Adrenal gland (tissue), 9 donors: ENCODE measurements at regions not wholly inside any gene's neighbourhood (a gene's known extent, or its start where the extent isn't known, plus 50 kb on each side); places are given as distances from the start of the nearest gene placed in this dataset.

Experiments
- DNase-seq, 7 donors: peaks; one replicate each; pipeline ENCODE4 v3.0.0-alpha.2; 2019 to 2020
- H3K27ac ChIP-seq, 5 donors: fragments of 200-600 bp; sonication (generic) in 4 of 5; 1 replicate in 3 of 5; 2 replicates in 2 of 5; pipeline versions ENCODE4 v1.5.1 to v1.8.0; 2016 to 2020; ENCODE audit warnings: mild to moderate bottlenecking in 1 of 5
- H3K27me3 ChIP-seq: fragments of 200-600 bp; 2 replicates; pipeline ENCODE4 v1.8.0; 2021
- H3K36me3 ChIP-seq, 2 donors: fragments of 200-600 bp; replicated peaks in 1 of 2; 1 replicate in 1 of 2; 2 replicates in 1 of 2; pipeline versions ENCODE4 v1.5.1 to v1.8.0; 2018 to 2022
- H3K4me1 ChIP-seq, 2 donors: fragments of 200-600 bp; replicated peaks in 1 of 2; 1 replicate in 1 of 2; 2 replicates in 1 of 2; pipeline versions ENCODE4 v1.5.1 to v1.8.0; 2018 to 2021
- H3K4me3 ChIP-seq, 4 donors: fragments of 200-600 bp; sonication (generic) in 3 of 4; one replicate each; pipeline ENCODE4 v1.5.1; 2016 to 2018
- H3K9me3 ChIP-seq, 3 donors: fragments of 200-600 bp; sonication (generic) in 1 of 3; replicated peaks in 1 of 3; 1 replicate in 2 of 3; 2 replicates in 1 of 3; pipeline versions ENCODE4 v1.5.1 to v1.8.0; 2016 to 2021
- POLR2A ChIP-seq, 2 donors: fragments of 450-650 bp; IDR thresholded peaks; one replicate each; pipeline ENCODE4 v1.6.1; 2017; ENCODE audit warnings: antibody characterized with exemption in 2 of 2, mild to moderate bottlenecking in 2 of 2, moderate library complexity in 1 of 2
- WGBS, 4 donors: extraction: QIAGEN DNeasy Blood & Tissue Kit in 2 of 4; methylation state at CpG; one replicate each; pipeline versions ENCODE4 v1.1.5 to v1.1.7; 2013 to 2017; 5-methylcytosine and 5-hydroxymethylcytosine counted together
- intact Hi-C, 2 donors: fragments of 100-400 bp; cut with DNase I; formaldehyde crosslinking; loops; one replicate each; pipeline versions ENCODE4 v1.14.1 to v1.15.0; 2022 to 2023
- TF ChIP-seq, protein P1 (sequence below), 6 experiments: fragments of 450-650 bp in 4 of 6; fragments of 200-600 bp in 2 of 6; sonication (generic) in 1 of 6; IDR thresholded peaks; 1 replicate in 5 of 6; 2 replicates in 1 of 6; pipeline versions ENCODE4 v1.5.1 to v1.8.0; 2016 to 2021; ENCODE audit warnings: antibody characterized with exemption in 6 of 6, mild to moderate bottlenecking in 2 of 6, moderate library complexity in 1 of 6
- donor health status: healthy with polysubstance abuse.
- donor health status: Bipolar disorder and iron deficiency.
- donor health status: DM: yes; HTN: yes; CAD: no.
- donor health status: DM: no; HTN: no; CAD: no.
- donor health status: DM: no; HTN: no; CAD: no.

DNA sequence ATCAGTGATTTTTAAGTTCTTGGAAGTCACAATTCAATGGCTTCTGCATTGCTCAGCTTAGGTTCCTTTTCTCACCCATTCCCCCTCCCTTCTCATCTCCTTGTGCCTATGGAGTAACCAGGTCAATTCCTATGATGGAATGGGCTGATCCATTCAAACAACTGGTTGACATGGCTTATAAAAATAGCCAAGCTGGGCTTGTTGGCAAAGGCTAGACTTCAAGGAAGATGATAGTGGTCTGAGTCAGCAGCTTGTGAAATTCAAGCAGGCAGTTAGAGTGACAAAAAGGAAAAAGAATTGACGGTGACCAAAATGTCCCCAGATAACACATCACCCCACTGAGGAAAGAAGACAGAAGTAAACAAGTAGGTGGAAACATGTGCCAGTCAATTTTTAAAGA, 119.9 kb upstream of the PCED1B start:
- Histone ChIP-seq H3K36me3 (no peaks in the 10 kb centered on the region), H3K9me3 (no peaks in the 10 kb centered on the region), H3K4me1 (peaks cover 11 to 20% of the 10 kb centered on the region in 2 donors), H3K4me3 (no peak overlapping the region), H3K27ac (no peak overlapping the region), H3K27me3 (no peaks in the 10 kb centered on the region)
- peak in 3 of 7 donors; percentile 51 to 69 (median 55) for DNase-seq
- intact Hi-C loops, result no loop called here
- 2 to 31% (median 7%) methylated on average over 1 of the region's 1 CpG for WGBS, 4 donors
- no peak for TF ChIP-seq POLR2A (IDR thresholded peaks at IDR 0.05)
- TF ChIP-seq, protein P1, sequence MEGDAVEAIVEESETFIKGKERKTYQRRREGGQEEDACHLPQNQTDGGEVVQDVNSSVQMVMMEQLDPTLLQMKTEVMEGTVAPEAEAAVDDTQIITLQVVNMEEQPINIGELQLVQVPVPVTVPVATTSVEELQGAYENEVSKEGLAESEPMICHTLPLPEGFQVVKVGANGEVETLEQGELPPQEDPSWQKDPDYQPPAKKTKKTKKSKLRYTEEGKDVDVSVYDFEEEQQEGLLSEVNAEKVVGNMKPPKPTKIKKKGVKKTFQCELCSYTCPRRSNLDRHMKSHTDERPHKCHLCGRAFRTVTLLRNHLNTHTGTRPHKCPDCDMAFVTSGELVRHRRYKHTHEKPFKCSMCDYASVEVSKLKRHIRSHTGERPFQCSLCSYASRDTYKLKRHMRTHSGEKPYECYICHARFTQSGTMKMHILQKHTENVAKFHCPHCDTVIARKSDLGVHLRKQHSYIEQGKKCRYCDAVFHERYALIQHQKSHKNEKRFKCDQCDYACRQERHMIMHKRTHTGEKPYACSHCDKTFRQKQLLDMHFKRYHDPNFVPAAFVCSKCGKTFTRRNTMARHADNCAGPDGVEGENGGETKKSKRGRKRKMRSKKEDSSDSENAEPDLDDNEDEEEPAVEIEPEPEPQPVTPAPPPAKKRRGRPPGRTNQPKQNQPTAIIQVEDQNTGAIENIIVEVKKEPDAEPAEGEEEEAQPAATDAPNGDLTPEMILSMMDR (IDR thresholded peaks at IDR 0.05), result no peak

DNA sequence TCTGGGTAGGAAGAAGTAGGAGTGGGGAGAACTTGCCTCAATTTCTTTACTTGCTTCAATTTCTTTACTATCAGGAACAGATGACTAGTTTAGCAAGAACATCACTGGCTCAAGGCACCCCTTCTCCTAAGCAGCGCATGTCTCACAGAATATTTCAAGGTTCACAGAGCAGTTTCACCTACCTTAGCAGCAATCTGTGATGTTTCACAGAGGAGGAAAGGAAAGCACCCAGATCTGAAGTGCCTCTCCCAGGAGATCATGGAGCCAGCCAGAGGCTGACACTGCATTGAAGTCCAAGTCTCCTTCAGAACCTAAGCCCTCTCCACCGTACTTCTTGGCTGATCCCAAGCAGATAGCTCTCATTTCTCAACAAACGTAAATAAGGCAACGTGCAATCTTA, 118.7 kb upstream of the PCED1B start:
- no peak overlapping the region for H3K27ac ChIP-seq
- H3K36me3 ChIP-seq, result no peaks in the 10 kb centered on the region
- H3K4me1 ChIP-seq, result peaks cover 11 to 27% of the 10 kb centered on the region in 2 donors
- no peaks in the 10 kb centered on the region for H3K27me3 ChIP-seq
- DNase-seq, result no peak
- intact Hi-C loops, result no loop called here
- no peak overlapping the region for H3K4me3 ChIP-seq
- 83 to 95% (median 88%) methylated on average over 4 of the region's 4 CpGs for WGBS, 4 donors
- H3K9me3 ChIP-seq, result no peaks in the 10 kb centered on the region
- TF ChIP-seq POLR2A (IDR thresholded peaks at IDR 0.05), result no peak
- TF ChIP-seq, protein P1 (IDR thresholded peaks at IDR 0.05), result no peak

DNA sequence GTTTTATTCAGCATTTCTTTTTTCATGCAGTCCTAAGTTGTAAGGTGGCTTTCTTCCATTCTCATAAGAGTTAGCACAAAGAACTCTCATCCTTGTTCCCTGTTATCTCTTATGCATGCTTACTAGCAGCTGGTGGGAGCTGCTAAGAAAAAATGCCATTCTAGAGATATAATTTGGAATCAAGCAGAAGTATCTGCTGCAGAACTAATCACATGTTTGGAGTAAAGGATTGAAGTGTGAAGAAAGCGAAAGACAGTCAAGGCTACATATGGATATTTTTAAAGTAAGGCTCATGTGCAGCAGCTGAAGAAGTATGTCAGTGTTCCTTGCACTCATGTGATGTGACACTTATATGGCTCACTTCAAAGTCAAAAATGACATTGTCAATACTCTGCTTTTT, 116.2 kb upstream of the PCED1B start:
- Histone ChIP-seq H3K9me3 (no peaks in the 10 kb centered on the region), H3K27me3 (no peaks in the 10 kb centered on the region), H3K4me1 (peaks cover 11 to 27% of the 10 kb centered on the region in 2 donors), H3K27ac (no peak overlapping the region), H3K36me3 (no peaks in the 10 kb centered on the region), H3K4me3 (no peak overlapping the region)
- no peak for DNase-seq
- TF ChIP-seq POLR2A (IDR thresholded peaks at IDR 0.05), result no peak
- TF ChIP-seq, protein P1 (IDR thresholded peaks at IDR 0.05), result no peak
- WGBS, 4 donors, result 66 to 81% (median 75%) methylated on average over 1 of the region's 1 CpG
- intact Hi-C loops, result no loop called here

DNA sequence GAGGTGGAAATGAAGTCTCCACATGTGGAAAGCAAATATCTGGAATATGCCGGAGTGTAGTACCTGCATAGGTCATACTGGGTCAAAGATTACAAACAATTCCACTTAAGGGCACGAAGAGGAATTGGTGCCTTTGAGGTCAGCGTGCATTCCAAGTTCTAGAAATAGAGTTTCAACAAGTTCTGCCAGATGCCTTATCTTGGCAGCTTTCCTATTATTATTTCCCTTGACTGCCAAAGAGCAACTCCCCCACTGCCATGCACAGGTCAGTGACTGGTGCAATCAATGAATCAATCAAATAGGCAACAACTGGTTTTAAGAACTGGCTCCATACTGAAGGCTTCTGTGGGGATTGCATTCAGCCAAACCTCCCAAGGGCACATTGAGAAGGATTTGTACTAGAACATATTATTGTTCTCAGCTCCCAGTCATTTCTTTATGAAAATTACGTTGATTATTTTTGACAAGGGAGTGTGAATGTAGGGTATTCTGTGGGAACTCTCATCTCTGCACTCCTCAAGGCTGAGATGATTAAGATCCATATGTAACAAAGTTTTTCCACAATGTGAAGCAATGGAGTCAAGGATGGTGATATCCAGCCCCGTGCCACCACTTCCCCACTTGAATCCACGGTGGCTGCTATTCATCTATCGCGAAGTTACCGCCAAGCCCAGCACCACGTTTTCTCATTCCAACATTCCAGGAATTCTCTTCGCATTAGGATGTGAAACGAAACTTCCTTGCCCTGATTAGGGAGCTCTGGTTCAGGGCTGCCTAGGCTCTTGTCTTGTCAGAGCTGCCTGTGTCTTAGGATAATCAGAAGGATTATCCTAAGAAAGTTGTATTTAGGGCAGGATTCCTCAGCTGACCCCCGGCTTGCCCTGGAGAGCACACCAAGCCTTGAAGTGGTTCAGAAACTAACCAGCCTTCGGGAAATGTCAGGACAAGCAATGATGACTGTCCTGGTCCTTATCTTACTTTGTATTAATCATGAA, 115.1 kb upstream of the PCED1B start:
- H3K27ac ChIP-seq, result peak overlapping the region in 4 of 5 donors; percentile 50 to 71 (median 56)
- no peaks in the 10 kb centered on the region for H3K27me3 ChIP-seq
- H3K4me3 ChIP-seq, result peak overlapping the region in 1 of 4 donors; percentile 33
- H3K9me3 ChIP-seq, result no peaks in the 10 kb centered on the region
- intact Hi-C loops, result no loop called here
- TF ChIP-seq POLR2A (IDR thresholded peaks at IDR 0.05), result no peak
- TF ChIP-seq, protein P1 (IDR thresholded peaks at IDR 0.05), result no peak
- peaks cover 11 to 22% of the 10 kb centered on the region in 2 donors for H3K4me1 ChIP-seq
- 17 to 21% (median 19%) methylated on average over 14 of the region's 14 CpGs for WGBS, 4 donors
- peak; percentile 19 to 79 (median 64) for DNase-seq
- H3K36me3 ChIP-seq, result no peaks in the 10 kb centered on the region
